SK-N-DZ (cell line): ENCODE measurements at regions not wholly inside any gene's neighbourhood (a gene's known extent, or its start where the extent isn't known, plus 50 kb on each side); places are given as distances from the start of the nearest gene placed in this dataset.
"Not testable (repeated sequence)": the region's sequence is repeated elsewhere in the genome, so short reads cannot be mapped to it uniquely, and the experiment has no call there.

Experiments
- DNase-seq: peaks from one replicate; pipeline ENCODE4 v3.0.0-alpha.2; 2015; ENCODE audit warnings: low spot score

DNA sequence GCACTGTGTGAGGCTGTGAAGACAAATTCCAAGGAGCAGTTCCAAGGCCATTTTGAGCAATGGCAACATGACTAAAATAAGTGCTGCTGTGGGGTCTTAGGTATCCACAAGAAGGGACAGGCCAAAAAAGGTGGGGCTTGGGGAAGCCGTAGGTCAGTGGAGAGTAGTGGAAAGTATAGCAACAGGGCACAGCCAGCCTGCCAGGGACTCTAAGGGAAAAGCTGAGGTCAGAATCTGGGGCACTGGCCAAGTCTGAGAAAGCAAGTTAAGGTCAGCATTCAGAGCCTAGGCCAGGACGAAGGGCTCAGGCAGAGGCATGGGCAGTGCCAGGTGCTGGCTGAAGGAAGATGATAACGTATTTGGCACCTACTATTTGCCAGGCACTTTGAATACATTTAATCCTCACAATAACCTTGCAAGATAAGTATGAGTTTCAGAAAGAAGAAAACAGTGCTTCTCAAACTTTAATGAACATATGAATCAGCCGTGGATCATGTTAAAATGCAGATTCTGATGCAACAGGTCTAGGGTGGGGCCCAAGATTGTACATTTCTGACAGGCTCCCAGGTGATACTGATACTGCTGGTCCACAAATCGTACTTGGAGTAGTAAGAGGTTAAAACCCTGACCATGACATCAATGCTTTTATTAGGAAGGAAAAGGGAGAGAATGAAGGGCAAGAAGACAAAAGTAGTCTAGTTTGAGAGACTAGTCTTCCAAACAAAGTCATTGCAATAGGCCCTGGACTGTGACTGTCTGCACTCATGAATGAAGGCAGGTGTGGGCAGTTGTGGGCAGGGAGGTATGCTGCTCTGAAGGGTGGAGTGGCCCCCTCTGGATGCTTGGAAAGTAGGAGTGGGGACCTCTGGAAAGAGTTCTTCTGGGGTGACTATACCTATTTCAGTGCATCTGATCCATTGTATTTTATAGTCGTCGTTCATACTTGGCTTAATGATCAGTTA is 106.3 kb upstream of the ANKRD28 start:
- no peak for DNase-seq

DNA sequence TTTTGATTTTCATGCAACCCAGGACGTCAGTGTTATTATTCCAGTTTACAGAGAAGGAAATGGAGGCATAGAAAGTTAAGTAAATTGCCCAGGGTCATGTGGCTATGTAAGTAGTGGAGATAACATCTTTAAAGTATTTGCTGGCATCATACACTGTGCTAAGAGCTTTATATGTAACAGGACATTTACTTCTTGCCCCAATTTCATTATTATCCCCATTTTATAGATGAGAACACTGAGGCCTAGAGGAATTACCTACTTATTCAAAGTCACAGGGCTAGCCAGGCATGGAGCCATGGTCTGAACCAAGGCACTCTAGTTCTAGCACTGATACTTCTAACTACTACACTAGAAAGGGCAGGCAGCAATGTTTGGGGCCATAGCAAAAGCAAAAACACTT is 107.3 kb upstream of the ANKRD28 start:
- DNase-seq = no peak

- DNase-seq = not testable (repeated sequence)
Measured at GRCh38 chr3:15907403-15907802, 109.6 kb upstream of the ANKRD28 start.

DNA sequence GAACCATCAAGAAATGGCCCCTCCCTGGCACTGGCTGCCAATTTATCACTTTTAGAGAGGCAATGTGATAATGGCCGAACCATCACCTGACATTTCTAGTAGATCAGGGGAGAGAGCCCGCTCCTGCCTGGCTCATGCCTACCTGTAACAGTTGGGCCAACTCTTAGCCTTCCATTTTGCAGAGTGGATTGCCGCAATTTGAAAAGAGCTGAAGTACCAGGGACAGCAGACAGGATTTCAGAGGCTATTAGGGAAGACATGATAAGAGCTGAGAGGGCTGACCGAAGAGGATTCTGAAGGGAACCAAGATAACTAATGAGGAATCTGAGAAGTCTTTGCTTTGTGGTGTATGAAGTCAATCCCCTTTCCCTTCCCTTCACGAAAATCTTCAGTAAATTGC is 121.2 kb upstream of the ANKRD28 start:
- DNase-seq = no peak

DNA sequence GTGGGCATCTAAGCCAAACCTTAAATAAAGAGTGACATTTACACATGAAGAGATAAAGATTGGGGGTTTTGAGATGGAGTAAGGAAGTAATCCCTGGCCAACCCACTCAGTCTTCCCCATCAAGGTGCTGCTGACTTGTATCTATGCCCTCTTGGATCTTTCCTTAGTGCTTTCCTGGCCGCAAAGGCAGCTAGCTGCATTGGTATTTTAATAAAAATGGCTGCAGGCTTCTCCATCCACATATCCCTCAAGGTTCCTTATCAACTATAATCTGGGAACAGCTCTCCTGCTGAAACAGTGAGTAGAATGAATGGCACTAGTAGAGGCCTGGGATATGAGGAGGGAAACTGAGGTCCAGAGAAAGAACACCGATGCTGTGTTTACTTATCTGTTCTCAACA is 122.2 kb upstream of the ANKRD28 start:
- DNase-seq = no peak

DNA sequence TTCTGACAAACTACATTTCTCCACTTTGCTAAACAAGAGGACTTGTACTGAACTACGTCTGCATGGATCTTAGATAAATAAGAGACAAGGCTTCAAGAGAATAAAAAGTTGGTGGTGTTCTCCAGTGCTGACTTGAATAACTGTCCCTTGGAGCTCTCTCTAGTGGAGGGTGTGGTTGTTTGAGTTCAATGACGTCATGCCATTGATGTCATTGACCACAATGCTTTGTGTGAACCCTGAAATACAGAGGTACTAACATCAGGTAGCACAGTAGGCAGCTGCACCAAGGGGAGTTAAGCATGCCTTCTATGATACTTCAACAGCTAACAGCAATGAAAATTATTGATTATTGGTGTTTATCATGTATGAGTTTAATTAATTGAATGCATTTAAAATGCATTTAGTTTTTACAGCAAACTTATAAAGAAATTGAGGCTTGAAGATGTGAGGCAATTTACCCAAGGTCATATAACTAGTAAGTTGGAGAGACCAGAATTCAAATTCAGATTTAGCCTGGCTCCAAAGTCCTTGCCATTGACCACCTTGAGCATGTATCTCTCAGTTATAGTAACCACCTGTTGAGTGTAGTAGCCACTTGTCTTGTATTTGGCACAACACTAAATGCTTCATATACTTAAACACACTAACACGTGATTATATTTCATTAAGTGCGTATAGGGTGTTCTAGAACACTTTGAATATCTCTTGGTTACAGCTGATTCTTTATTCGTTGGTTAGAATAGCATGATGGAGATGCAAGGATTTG is 126.0 kb upstream of the ANKRD28 start:
- DNase-seq = no peak

GRCh38 chr3:15924914-15925313 is 127.1 kb upstream of the ANKRD28 start:
- no peak for DNase-seq

- no peak for DNase-seq
Measured at GRCh38 chr3:15926871-15927270, 129.1 kb upstream of the ANKRD28 start.

- no peak for DNase-seq
Measured at GRCh38 chr3:15927969-15928368, 130.2 kb upstream of the ANKRD28 start.

DNA sequence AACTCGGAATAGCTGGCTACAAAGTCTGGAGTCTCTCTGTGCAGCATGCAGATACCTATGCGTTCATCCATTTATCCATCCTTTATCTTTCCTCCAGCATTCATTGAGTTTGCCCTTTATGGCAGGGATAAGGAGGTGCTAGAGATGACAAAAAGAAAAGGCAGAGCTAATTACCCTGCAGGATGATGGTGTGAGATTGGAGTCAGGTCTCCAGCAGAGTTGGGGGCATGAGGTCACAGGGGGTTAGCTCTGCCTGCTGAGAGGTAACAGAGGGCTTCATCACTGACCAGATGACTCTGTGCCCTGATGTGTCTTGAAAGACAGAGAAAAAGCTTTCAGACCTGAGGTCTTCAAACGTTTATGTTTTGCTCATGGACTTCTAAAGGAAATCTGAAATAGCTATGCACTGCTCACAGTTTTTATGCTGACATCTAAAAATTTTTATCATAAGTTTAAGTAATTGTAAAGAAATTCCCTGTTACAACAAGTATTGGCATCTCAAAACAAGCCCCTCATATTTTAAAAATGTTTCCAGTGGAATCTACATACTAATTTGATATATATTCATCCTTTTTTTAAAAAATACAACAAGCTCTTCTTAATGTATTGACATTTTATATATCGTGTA is 132.3 kb upstream of the ANKRD28 start:
- DNase-seq = no peak

GRCh38 chr3:15932348-15933300 is 134.8 kb upstream of the ANKRD28 start:
- peak; percentile 16 for DNase-seq

DNA sequence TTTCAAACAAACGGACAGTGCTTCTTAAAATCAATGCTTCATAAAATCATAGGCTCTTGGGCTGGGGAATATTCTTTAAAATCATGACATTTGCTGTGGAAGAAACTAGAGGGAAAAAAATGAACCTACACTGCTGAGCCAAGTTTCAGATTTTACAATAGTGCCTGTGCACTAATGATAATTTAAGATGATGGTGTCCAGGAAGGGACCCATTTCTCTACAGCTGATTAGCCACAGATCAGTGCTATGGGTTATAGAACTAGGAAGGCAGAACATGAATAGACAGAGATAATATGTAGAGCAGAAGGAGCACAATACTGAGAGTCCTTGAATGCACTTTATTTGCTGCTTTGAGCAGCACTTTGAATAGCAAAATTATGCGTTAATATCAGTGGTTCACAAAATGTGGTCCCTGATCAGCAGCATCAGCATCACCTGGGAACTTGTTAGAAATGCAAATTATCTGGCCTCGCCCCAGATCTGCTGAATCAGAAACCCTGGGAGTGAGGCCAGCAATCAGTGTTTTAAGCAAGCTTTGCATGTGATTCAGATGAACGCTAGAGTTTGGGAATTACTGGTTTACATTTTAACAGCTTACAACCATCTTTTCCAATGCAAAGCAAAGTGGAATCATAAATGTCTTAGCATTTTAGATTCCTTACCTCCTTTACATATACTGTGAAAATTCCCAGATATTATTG is 135.8 kb upstream of the ANKRD28 start:
- no peak for DNase-seq

DNA sequence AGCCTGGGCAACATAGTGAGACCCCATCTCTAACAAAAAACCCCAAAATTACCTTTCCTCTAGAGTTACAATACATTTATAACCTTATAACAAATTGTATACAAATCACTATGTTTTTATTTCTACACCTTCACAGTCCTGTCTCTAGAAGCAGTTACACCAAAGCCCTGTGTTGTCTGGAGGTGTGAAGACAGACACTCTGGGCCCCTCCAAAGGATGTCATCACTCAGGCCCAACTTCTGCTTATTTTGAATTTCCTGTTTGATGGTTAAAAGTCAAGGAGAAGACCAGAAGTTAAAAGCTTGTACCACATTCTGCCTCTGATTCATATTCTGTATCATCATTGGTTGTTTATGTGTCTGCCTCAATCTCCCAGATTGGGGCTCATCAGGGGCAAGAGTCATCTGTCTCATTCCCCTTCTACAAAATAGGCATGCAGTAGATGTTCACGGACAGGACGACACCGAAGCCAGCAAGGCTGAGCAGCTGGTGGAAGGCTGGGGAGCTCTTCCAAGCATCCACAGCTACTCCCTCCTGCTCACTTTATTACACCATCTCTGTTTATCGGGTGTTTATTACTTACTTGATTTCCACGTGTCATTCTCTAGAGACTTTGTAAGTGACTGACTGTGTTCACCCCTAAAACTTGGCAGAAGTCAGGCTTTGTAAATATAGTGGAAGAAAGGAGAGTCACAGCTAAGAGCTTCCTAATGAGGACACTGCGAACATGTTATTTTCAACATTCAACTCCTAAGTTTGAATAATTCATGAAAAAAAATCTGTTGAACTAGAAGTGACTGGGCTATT is 136.8 kb upstream of the ANKRD28 start:
- DNase-seq = no peak

DNA sequence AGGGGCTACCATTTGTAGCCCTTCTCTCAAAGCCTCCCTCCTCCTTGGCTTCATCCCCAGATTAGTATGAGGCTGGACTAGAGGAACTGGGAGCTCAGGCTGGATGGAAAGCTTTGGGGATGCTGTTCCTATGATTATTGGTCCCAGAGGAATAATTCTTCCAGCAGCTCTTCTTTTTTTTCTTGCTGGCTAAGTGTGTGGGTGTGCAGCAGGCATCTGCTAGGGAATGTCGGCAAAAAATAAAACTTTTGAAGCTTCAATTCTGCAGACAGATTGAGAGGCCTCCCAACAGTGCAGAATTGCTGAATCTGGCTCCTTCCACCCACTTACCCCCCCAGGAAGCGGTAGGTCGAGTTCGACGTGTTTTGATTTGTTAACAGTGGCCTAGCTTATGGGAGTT is 138.5 kb upstream of the ANKRD28 start:
- no peak for DNase-seq

- DNase-seq = no peak
Measured at GRCh38 chr3:15940641-15941040, 142.9 kb upstream of the ANKRD28 start.

- not testable (repeated sequence) for DNase-seq
Measured at GRCh38 chr3:15941457-15941856, 143.7 kb upstream of the ANKRD28 start.

- DNase-seq = no peak
Measured at GRCh38 chr3:15941958-15942357, 144.2 kb upstream of the ANKRD28 start.

DNA sequence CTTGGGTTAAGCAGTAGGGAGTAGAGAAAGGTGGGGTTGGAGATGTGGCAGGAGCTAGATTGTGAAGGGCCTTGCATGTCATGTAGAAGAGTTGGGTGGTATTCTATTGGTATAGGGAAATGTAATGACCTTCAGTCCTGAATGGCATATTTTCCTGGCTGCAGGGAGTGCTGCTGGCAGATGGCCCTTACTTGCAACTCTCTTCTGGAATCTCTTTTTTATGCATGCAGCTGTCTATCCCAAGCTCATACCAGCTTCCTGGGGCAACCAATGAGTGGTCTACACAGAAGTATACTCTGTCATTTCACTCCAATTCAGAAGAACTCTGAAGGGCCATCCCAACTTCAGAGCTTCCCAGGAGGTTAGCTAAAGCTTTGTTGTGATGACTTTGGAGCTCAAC is 144.7 kb upstream of the ANKRD28 start:
- DNase-seq = no peak

DNA sequence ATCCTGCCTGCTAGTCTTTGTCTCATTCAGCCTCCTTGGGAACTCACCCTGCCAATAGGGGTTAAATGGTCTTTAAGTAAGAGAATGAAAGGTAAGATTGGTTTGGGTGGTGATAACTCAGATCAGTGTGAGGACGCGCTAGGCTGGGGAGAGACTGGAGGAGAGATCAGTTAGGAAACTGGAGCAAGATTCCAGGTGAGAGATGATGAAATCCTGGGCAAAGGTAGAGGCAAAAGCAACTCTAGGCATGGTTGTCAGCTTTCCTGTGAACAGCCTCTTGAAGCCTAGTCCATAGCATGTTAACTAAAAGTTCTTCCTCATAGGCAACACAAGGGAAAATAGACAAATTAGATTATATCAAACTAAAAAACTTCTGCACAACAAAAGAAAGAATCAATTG is 145.2 kb upstream of the ANKRD28 start:
- DNase-seq = no peak

GRCh38 chr3:15948388-15948787 is 150.6 kb upstream of the ANKRD28 start:
- no peak for DNase-seq
